ENCODE measurements at regions not wholly inside any gene's neighbourhood (a gene's known extent, or its start where the extent isn't known, plus 50 kb on each side); places are given as distances from the start of the nearest gene placed in this dataset.

GRCh38 chr9:33718987-33719386, 76.4 kb upstream of the PRSS3 start:
- Histone ChIP-seq H4K20me1 (ENCODE audit: control insufficient read depth, insufficient read depth, insufficient read length) (no peaks in the 10 kb centered on the region), H3K23me2 (ENCODE audit: insufficient read length, low read depth, low read length, poor library complexity, severe bottlenecking) (no peaks in the 10 kb centered on the region), H3K79me2 (ENCODE audit: insufficient read depth, low read length) (no peaks in the 10 kb centered on the region), H3K9me3 (ENCODE audit: control insufficient read depth, low read depth, low read length) (no peaks in the 10 kb centered on the region), H2BK20ac (ENCODE audit: low read depth, low read length, poor library complexity, severe bottlenecking) (no peak overlapping the region), H2BK12ac (ENCODE audit: insufficient read length, low read depth, low read length) (no peak overlapping the region), H2BK120ac (ENCODE audit: low read depth, low read length, poor library complexity, severe bottlenecking) (no peak overlapping the region), H3K27ac (ENCODE audit: insufficient read length, low read depth, low read length) (no peak overlapping the region), H3K4me1 (ENCODE audit: insufficient read depth, low read length) (no peaks in the 10 kb centered on the region), H4K5ac (ENCODE audit: insufficient read length, low read depth, low read length) (no peak overlapping the region), H4K8ac (replicated peaks; ENCODE audit: insufficient read length, low read depth, low read length) (no peak overlapping the region), H3K27me3 (ENCODE audit: insufficient read depth, low read length) (no peaks in the 10 kb centered on the region), H3T11ph (ENCODE audit: low read length) (no peak overlapping the region), H4K91ac (ENCODE audit: insufficient read length, low read depth, low read length) (no peak overlapping the region), H3K18ac (ENCODE audit: insufficient read length, low read depth, low read length) (no peak overlapping the region), H2AFZ (ENCODE audit: low read length) (no peak overlapping the region), H2BK15ac (ENCODE audit: low read depth, low read length) (no peak overlapping the region), H3K4ac (ENCODE audit: low read depth, low read length) (no peak overlapping the region), H2BK5ac (ENCODE audit: insufficient read length, low read length) (no peak overlapping the region), H3K23ac (ENCODE audit: insufficient read length, low read depth, low read length) (no peak overlapping the region), H2AK5ac (ENCODE audit: insufficient read length, low read length) (no peak overlapping the region), H3K56ac (ENCODE audit: insufficient read length, low read depth, low read length) (no peak overlapping the region), H3K79me1 (ENCODE audit: insufficient read depth, low read depth, low read length, poor library complexity, severe bottlenecking) (no peaks in the 10 kb centered on the region), H3K9ac (ENCODE audit: extremely low read depth, insufficient read length, low read length) (no peak overlapping the region), H3K4me2 (ENCODE audit: insufficient read depth, insufficient read length, low read length) (no peak overlapping the region), H3K14ac (ENCODE audit: insufficient read depth, low read length) (no peak overlapping the region)
- H3K27ac Mint-ChIP-seq, result no peak overlapping the region
- H3K36me3 Mint-ChIP-seq (ENCODE audit: insufficient read depth in 1 of 3, low read depth in 3 of 3), result no peaks in the 10 kb centered on the region; a peak in 1 of 7 replicates
- DNase-seq, result no peak
- H3K4me3 Mint-ChIP-seq, result no peak overlapping the region
- peaks cover 2 to 9% of the 10 kb centered on the region in 2 experiments; a peak in 2 of 4 replicates for H3K4me1 Mint-ChIP-seq
- no peaks in the 10 kb centered on the region for H3K9me3 Mint-ChIP-seq
- no CpG with 5 or more reads among the region's 7 CpGs for WGBS (ENCODE audit: extremely low coverage, insufficient read length, low lambda C conversion rate)
- peaks cover 44% of the 10 kb centered on the region for H3K27me3 Mint-ChIP-seq (ENCODE audit: low read depth)
- no peak for TF ChIP-seq CTCF (conservative IDR thresholded peaks at IDR 0.05)
